GM12874 (cell line): ENCODE measurements at regions not wholly inside any gene's neighbourhood (a gene's known extent, or its start where the extent isn't known, plus 50 kb on each side); places are given as distances from the start of the nearest gene placed in this dataset.

Experiments
- CTCF ChIP-seq: IDR thresholded peaks from 2 replicates; pipeline ENCODE4 v1.5.1; 2011; ENCODE audit warnings: low read depth, mild to moderate bottlenecking, control low read depth, low read length, moderate library complexity; ENCODE audit not compliant: insufficient read depth

DNA sequence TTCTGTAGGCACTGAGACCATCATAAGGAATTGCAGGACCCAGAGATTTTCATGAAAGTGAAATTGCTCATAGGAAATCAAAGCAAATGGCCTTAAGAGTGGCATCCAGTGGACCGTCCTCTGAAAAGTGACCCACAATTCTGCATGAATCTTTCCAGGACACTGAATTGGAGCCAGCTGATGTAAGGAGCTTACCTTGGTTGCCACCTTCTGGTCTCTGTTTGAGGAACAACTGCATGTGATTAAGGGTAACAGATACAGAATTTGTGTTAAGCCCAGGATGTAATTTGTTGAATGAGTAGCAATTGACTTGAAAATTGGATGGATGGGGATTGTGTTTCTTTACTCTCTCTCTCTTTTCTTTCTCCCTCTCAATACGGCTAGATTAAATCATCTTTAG lies 49.9 kb upstream of the GAS1 start:
- TF ChIP-seq CTCF, result no peak

GRCh38 chr9:86997951-86998350 lies 50.6 kb upstream of the GAS1 start:
- no peak for TF ChIP-seq CTCF

GRCh38 chr9:87002517-87002916 lies 55.2 kb upstream of the GAS1 start:
- TF ChIP-seq CTCF, result no peak

GRCh38 chr9:87004016-87004415 lies 56.7 kb upstream of the GAS1 start:
- no peak for TF ChIP-seq CTCF

DNA sequence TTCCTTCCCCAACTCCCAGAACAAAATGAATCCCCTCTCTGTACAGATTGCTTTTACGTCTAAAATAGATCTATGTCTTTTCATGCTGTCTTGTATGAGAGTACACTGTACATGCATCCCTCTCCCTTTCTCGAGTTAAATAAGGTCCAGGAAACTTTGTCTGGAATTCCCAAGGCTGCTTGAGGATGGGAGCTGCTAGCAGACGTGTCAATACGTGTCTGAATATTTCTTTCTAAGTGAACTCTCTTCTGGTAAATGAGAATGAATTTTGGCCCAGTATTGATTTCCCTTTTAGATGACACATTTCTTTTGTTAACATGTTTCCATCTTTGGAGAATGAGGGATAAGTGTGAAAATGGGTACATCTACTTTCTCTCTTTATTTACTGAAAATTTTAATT lies 59.6 kb upstream of the GAS1 start:
- no peak for TF ChIP-seq CTCF

GRCh38 chr9:87007711-87008366 lies 60.5 kb upstream of the GAS1 start:
- TF ChIP-seq CTCF, result no peak

- TF ChIP-seq CTCF, result no peak
Measured at GRCh38 chr9:87008667-87009066, 61.4 kb upstream of the GAS1 start.

DNA sequence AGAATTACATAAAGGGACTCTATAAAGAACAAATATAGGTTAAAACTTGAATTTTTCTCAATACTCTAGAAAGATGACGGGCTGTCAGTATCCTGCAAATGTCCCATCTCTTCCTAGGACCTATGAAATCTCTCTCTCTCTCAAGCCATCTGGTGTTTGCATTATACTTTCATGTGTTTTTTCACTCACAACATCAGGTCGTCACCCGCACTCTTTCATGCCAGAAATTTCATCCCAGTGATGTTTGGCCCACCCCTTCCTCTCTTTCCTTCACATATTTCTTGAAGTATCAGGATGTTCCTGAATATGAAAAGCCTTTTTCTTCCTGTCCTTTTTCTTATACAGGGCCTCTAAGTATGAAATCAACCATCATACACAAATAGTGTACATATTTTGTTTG lies 63.3 kb upstream of the GAS1 start:
- TF ChIP-seq CTCF, result no peak
